Erythroblast (primary cell): ENCODE measurements at regions not wholly inside any gene's neighbourhood (a gene's known extent, or its start where the extent isn't known, plus 50 kb on each side); places are given as distances from the start of the nearest gene placed in this dataset.

Source experiments
- GATA1 ChIP-seq: IDR thresholded peaks from 2 replicates; pipeline ENCODE4 v1.6.1; 2011; ENCODE audit warnings: low read depth, mild to moderate bottlenecking, control low read depth, low read length, moderate library complexity
- POLR2A ChIP-seq: IDR thresholded peaks from 2 replicates; pipeline ENCODE4 v1.6.1; 2011; ENCODE audit warnings: mild to moderate bottlenecking, low read length

- no peak for TF ChIP-seq POLR2A
- no peak for TF ChIP-seq GATA1
These were observed 168.5 kb upstream of the USP38 start for GRCh38 chr4:143016171-143016570.
